HCT116 (cell line): ENCODE measurements at regions not wholly inside any gene's neighbourhood (a gene's known extent, or its start where the extent isn't known, plus 50 kb on each side); places are given as distances from the start of the nearest gene placed in this dataset.

Experiments used
- ATAC-seq: fragments of 200-7000 bp; cut with Tn5 transposase; 2 replicates; pipeline ENCODE4 v1.9.1; 2020; ENCODE audit warnings: mild to moderate bottlenecking, moderate library complexity
- BruUV-seq: library from RNA; stranded (reverse); fragments of 400-500 nt; replicated peaks from 2 replicates; lab custom pipeline; 2021; lab: Mats Ljungman, UMichigan
- CTCF ChIA-PET: fragments of 300-600 bp; sonication (Branson Sonifier 250); formaldehyde crosslinking; loops from one replicate; lab custom pipeline; 2021; ENCODE audit warnings: antibody characterized with exemption; lab: Charles Lee
- POLR2A ChIA-PET: fragments of 300-600, 350-600 bp; sonication (Branson Sonifier 250); formaldehyde crosslinking; loops from one replicate; lab custom pipeline; 2021; ENCODE audit warnings: antibody characterized with exemption; lab: Charles Lee
- RAD21 ChIA-PET, 2 experiments: fragments of 300-600 bp; sonication (Branson Sonifier 250); formaldehyde crosslinking; loops; one replicate each; lab custom pipeline; 2023; ENCODE audit warnings: low total read pairs in 2 of 2; ENCODE audit not compliant: uncharacterized antibody in 2 of 2, unreplicated experiment in 2 of 2, low non-redundant PET in 1 of 2; lab: Charles Lee
- DNase-seq: peaks from one replicate; pipeline ENCODE4 v3.0.0-alpha.2; 2010; ENCODE audit warnings: low read depth, low spot score
- H2AFZ ChIP-seq: fragments of 200-600 bp; shearing (Covaris generic), sonication (generic); 2 replicates; pipeline ENCODE4 v1.6.1; 2017; ENCODE audit warnings: low read depth, mixed run types, mixed read lengths, antibody characterized with exemption, low read length; ENCODE audit not compliant: poor library complexity, severe bottlenecking
- H3K27ac ChIP-seq: 2 replicates; pipeline ENCODE4 v1.5.1; 2012; ENCODE audit warnings: low read depth, low read length
- H3K27me3 ChIP-seq: fragments of 200-600 bp; sonication (generic); 2 replicates; pipeline ENCODE4 v1.6.1; 2016; ENCODE audit warnings: mixed run types, low read length, mixed read lengths; ENCODE audit not compliant: insufficient read depth
- H3K36me3 ChIP-seq, 2 experiments: fragments of 200-500 bp in 1 of 2; fragments of 200-600 bp in 1 of 2; sonication (Bioruptor generic) in 1 of 2; sonication (generic) in 1 of 2; 2 replicates each; pipeline versions ENCODE4 v1.5.1 to v1.6.1; 2014 to 2016; ENCODE audit warnings: low read length in 2 of 2, inconsistent platforms in 1 of 2, mixed read lengths in 1 of 2, mixed run types in 1 of 2; ENCODE audit not compliant: insufficient read depth in 2 of 2, control insufficient read depth in 1 of 2
- H3K4me1 ChIP-seq, 2 experiments: fragments of 200-600 bp in 1 of 2; sonication (generic) in 1 of 2; 2 replicates each; pipeline versions ENCODE4 v1.5.1 to v1.6.1; 2012 to 2017; ENCODE audit warnings: low read length in 2 of 2, inconsistent platforms in 1 of 2, mild to moderate bottlenecking in 1 of 2, mixed read lengths in 1 of 2, mixed run types in 1 of 2, moderate library complexity in 1 of 2; ENCODE audit not compliant: insufficient read depth in 2 of 2, control insufficient read depth in 1 of 2
- H3K4me2 ChIP-seq: fragments of 200-600 bp; sonication (generic); 2 replicates; pipeline ENCODE4 v1.6.1; 2017; ENCODE audit warnings: mixed run types, low read length, mixed read lengths
- H3K4me3 ChIP-seq, 2 experiments: fragments of 200-600 bp in 1 of 2; sonication (generic) in 1 of 2; replicated peaks in 1 of 2; 2 replicates each; pipeline ENCODE4 v1.5.1; 2011 to 2016; ENCODE audit warnings: low read length in 2 of 2, control low read depth in 1 of 2, low read depth in 1 of 2, mild to moderate bottlenecking in 1 of 2, mixed read lengths in 1 of 2, mixed run types in 1 of 2
- H3K79me2 ChIP-seq: fragments of 200-600 bp; sonication (generic); 2 replicates; pipeline ENCODE4 v1.6.1; 2017; ENCODE audit warnings: mild to moderate bottlenecking, mixed run types, low read length, moderate library complexity, mixed read lengths; ENCODE audit not compliant: insufficient read depth
- H3K9ac ChIP-seq: fragments of 200-600 bp; sonication (generic); 2 replicates; pipeline ENCODE4 v1.6.1; 2016; ENCODE audit warnings: low read length, mixed read lengths
- H3K9me2 ChIP-seq: fragments of 200-600 bp; sonication (generic), shearing (Covaris generic); 2 replicates; pipeline ENCODE4 v1.6.1; 2017; ENCODE audit warnings: mixed run types, mild to moderate bottlenecking, moderate library complexity; ENCODE audit not compliant: insufficient read depth
- H3K9me3 ChIP-seq, 2 experiments: fragments of 200-500 bp in 1 of 2; fragments of 200-600 bp in 1 of 2; sonication (Bioruptor generic) in 1 of 2; sonication (generic) in 1 of 2; 2 replicates each; pipeline ENCODE4 v1.6.1; 2014 to 2017; ENCODE audit warnings: low read length in 2 of 2, mixed read lengths in 2 of 2, inconsistent platforms in 1 of 2, low read depth in 1 of 2, mild to moderate bottlenecking in 1 of 2, mixed run types in 1 of 2, moderate library complexity in 1 of 2; ENCODE audit not compliant: control insufficient read depth in 1 of 2, insufficient read depth in 1 of 2
- H4K20me1 ChIP-seq: fragments of 200-600 bp; sonication (generic), shearing (Covaris generic); 2 replicates; pipeline ENCODE4 v1.6.1; 2017; ENCODE audit warnings: mixed run types, mild to moderate bottlenecking, moderate library complexity; ENCODE audit not compliant: insufficient read depth
- CBX3 ChIP-seq: IDR thresholded peaks from 2 replicates; pipeline ENCODE4 v1.6.1; 2012; ENCODE audit warnings: low read depth
- EZH2phosphoT487 ChIP-seq: fragments of 200-600 bp; IDR thresholded peaks from 2 replicates; pipeline ENCODE4 v1.6.1; 2018; ENCODE audit warnings: antibody characterized with exemption, borderline replicate concordance
- FOSL1 ChIP-seq: IDR thresholded peaks from 2 replicates; pipeline ENCODE4 v1.6.1; 2012; ENCODE audit warnings: low read depth
- JUND ChIP-seq: IDR thresholded peaks from 2 replicates; pipeline ENCODE4 v1.6.1; 2012
- intact Hi-C: fragments of 100-400 bp; cut with micrococcal nuclease; formaldehyde crosslinking; loops from 2 replicates; pipeline ENCODE4 v1.10.0; 2022
- TF ChIP-seq, protein P1 (sequence below): IDR thresholded peaks from 2 replicates; pipeline ENCODE4 v1.6.1; 2012; ENCODE audit warnings: low read depth

DNA sequence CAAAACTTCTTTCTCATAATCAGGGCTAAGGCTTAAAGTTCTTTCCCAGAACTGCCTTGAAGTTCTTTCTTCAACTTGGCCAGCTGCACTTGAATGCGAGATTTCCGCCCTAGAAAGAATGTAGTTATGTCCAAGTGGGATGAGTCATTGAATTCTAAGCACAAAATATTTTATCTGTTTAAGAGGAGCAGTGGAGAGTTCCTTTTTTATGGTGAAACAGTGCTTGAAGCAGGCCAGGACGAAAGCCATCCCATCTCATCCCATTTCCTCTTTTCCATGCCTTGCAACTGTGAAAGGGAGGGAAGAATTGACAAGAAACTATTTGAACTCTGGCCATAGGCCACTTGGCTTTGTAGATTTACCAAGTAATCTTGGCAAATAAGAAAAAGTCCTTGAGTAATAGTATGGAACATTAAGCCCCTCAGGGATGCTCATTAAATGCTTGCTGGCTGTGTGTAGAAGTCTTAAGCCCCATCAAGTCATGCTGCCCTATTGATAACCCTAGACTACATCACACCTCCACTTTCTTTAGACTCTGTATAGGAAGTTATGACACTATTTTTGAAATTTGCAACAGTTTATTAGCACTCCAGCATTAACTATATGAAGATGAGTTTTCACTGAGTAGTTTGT lies 174.5 kb downstream of the KCTD12 start:
- intact Hi-C loops, result no loop called here
- no peak for DNase-seq

More for the DNA sequence above, 174.5 kb downstream of the KCTD12 start:
- RAD21 ChIA-PET, result no interaction called here
- Histone ChIP-seq H3K9me3 (no peaks in the 10 kb centered on the region), H3K79me2 (no peaks in the 10 kb centered on the region), H3K9ac (no peak overlapping the region), H3K27ac (no peak overlapping the region), H3K9me2 (no peaks in the 10 kb centered on the region), H3K27me3 (no peaks in the 10 kb centered on the region), H3K36me3 (no peaks in the 10 kb centered on the region), H2AFZ (no peak overlapping the region), H4K20me1 (no peaks in the 10 kb centered on the region), H3K4me3 (no peak overlapping the region), H3K4me1 (no peaks in the 10 kb centered on the region), H3K4me2 (no peak overlapping the region)
- TF ChIP-seq EZH2phosphoT487 (no peak), CBX3 (no peak), JUND (no peak), FOSL1 (no peak)
- TF ChIP-seq, protein P1, sequence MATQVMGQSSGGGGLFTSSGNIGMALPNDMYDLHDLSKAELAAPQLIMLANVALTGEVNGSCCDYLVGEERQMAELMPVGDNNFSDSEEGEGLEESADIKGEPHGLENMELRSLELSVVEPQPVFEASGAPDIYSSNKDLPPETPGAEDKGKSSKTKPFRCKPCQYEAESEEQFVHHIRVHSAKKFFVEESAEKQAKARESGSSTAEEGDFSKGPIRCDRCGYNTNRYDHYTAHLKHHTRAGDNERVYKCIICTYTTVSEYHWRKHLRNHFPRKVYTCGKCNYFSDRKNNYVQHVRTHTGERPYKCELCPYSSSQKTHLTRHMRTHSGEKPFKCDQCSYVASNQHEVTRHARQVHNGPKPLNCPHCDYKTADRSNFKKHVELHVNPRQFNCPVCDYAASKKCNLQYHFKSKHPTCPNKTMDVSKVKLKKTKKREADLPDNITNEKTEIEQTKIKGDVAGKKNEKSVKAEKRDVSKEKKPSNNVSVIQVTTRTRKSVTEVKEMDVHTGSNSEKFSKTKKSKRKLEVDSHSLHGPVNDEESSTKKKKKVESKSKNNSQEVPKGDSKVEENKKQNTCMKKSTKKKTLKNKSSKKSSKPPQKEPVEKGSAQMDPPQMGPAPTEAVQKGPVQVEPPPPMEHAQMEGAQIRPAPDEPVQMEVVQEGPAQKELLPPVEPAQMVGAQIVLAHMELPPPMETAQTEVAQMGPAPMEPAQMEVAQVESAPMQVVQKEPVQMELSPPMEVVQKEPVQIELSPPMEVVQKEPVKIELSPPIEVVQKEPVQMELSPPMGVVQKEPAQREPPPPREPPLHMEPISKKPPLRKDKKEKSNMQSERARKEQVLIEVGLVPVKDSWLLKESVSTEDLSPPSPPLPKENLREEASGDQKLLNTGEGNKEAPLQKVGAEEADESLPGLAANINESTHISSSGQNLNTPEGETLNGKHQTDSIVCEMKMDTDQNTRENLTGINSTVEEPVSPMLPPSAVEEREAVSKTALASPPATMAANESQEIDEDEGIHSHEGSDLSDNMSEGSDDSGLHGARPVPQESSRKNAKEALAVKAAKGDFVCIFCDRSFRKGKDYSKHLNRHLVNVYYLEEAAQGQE, result no peak
- POLR2A ChIA-PET, result no interaction called here
- CTCF ChIA-PET, result no interaction called here
- no peak for ATAC-seq
- no TSS peak for BruUV-seq
